Breast epithelium (tissue), 4 donors: ENCODE measurements at regions not wholly inside any gene's neighbourhood (a gene's known extent, or its start where the extent isn't known, plus 50 kb on each side); places are given as distances from the start of the nearest gene placed in this dataset.

Source experiments
- DNase-seq, 2 donors: peaks; one replicate each; pipeline ENCODE4 v3.0.0-alpha.2; 2019; ENCODE audit warnings: low spot score in 2 of 2
- H3K27ac ChIP-seq, 2 donors: fragments of 200-600 bp; sonication (generic) in 1 of 2; one replicate each; pipeline ENCODE4 v1.5.1; 2016 to 2019; ENCODE audit warnings: mild to moderate bottlenecking in 1 of 2
- H3K27me3 ChIP-seq, 2 donors: fragments of 200-600 bp; sonication (generic) in 1 of 2; one replicate each; pipeline versions ENCODE4 v1.5.1 to v1.6.0; 2017 to 2019; ENCODE audit warnings: control low read depth in 1 of 2, mild to moderate bottlenecking in 1 of 2
- H3K36me3 ChIP-seq: fragments of 200-600 bp; one replicate; pipeline ENCODE4 v1.5.1; 2019
- H3K4me1 ChIP-seq, 2 donors: fragments of 200-600 bp; sonication (generic); one replicate each; pipeline ENCODE4 v1.5.1; 2016 to 2019; ENCODE audit warnings: control low read depth in 1 of 2
- H3K4me3 ChIP-seq, 3 donors: fragments of 200-600 bp; sonication (generic); 1 replicate in 2 of 3; 2 replicates in 1 of 3; pipeline ENCODE4 v1.5.1; 2016 to 2019; ENCODE audit warnings: mild to moderate bottlenecking in 3 of 3, moderate library complexity in 2 of 3
- H3K9me3 ChIP-seq, 2 donors: fragments of 200-600 bp; sonication (generic) in 1 of 2; one replicate each; pipeline ENCODE4 v1.5.1; 2016 to 2019; ENCODE audit warnings: control low read depth in 1 of 2
- CTCF ChIP-seq, 3 donors: fragments of 450-650 bp; IDR thresholded peaks; one replicate each; pipeline ENCODE4 v1.5.1; 2016 to 2017; ENCODE audit warnings: antibody characterized with exemption in 3 of 3, mild to moderate bottlenecking in 3 of 3, moderate library complexity in 3 of 3
- POLR2A ChIP-seq: fragments of 450-650 bp; IDR thresholded peaks from one replicate; pipeline ENCODE4 v1.6.1; 2016; ENCODE audit warnings: antibody characterized with exemption, mild to moderate bottlenecking, moderate library complexity
- POLR2AphosphoS5 ChIP-seq, 3 donors: sonication (generic); formaldehyde crosslinking; IDR thresholded peaks; one replicate each; pipeline ENCODE4 v1.6.1; 2017; ENCODE audit warnings: antibody characterized with exemption in 3 of 3
- intact Hi-C: fragments of 100-400 bp; cut with DNase I; formaldehyde crosslinking; loops from one replicate; pipeline ENCODE4 v1.15.1; 2023; ENCODE audit warnings: low total_unique reads

GRCh38 chr6:144646093-144647056 lies 361.2 kb downstream of the UTRN start:
- no peaks in the 10 kb centered on the region for H3K36me3 ChIP-seq
- no peaks in the 10 kb centered on the region for H3K27me3 ChIP-seq
- no peaks in the 10 kb centered on the region for H3K9me3 ChIP-seq
- no peak for DNase-seq
- intact Hi-C loops, result no loop called here
- H3K4me1 ChIP-seq, result no peaks in the 10 kb centered on the region
- H3K4me3 ChIP-seq, result no peak overlapping the region
- no peak overlapping the region for H3K27ac ChIP-seq
- TF ChIP-seq POLR2A, result no peak
- no peak for TF ChIP-seq POLR2AphosphoS5 (IDR thresholded peaks at IDR 0.05)
- TF ChIP-seq CTCF (IDR thresholded peaks at IDR 0.05), result no peak

- TF ChIP-seq POLR2A, result no peak
- no peak for DNase-seq
- no peaks in the 10 kb centered on the region for H3K9me3 ChIP-seq
- H3K27me3 ChIP-seq, result no peaks in the 10 kb centered on the region
- H3K27ac ChIP-seq, result no peak overlapping the region
- no peak overlapping the region for H3K4me3 ChIP-seq
- no peaks in the 10 kb centered on the region for H3K4me1 ChIP-seq
- intact Hi-C loops, result no loop called here
- H3K36me3 ChIP-seq, result no peaks in the 10 kb centered on the region
These were observed 362.4 kb downstream of the UTRN start for GRCh38 chr6:144647406-144647964.

- H3K27ac ChIP-seq, result no peak overlapping the region
- H3K36me3 ChIP-seq, result no peaks in the 10 kb centered on the region
- no peak overlapping the region for H3K4me3 ChIP-seq
- H3K9me3 ChIP-seq, result no peaks in the 10 kb centered on the region
- no peak for TF ChIP-seq CTCF (IDR thresholded peaks at IDR 0.05)
- no peak for TF ChIP-seq POLR2AphosphoS5 (IDR thresholded peaks at IDR 0.05)
- no peak for TF ChIP-seq POLR2A
- intact Hi-C loops, result no loop called here
- DNase-seq, result no peak
- H3K4me1 ChIP-seq, result no peaks in the 10 kb centered on the region
- no peaks in the 10 kb centered on the region for H3K27me3 ChIP-seq
These were observed 363.0 kb downstream of the UTRN start for GRCh38 chr6:144647971-144648651.

GRCh38 chr6:144649085-144649484 lies 363.9 kb downstream of the UTRN start:
- Histone ChIP-seq H3K36me3 (no peaks in the 10 kb centered on the region), H3K9me3 (no peaks in the 10 kb centered on the region), H3K27me3 (no peaks in the 10 kb centered on the region), H3K27ac (no peak overlapping the region), H3K4me3 (no peak overlapping the region), H3K4me1 (no peaks in the 10 kb centered on the region)
- DNase-seq, result no peak
- TF ChIP-seq POLR2A (no peak), CTCF (IDR thresholded peaks at IDR 0.05) (no peak), POLR2AphosphoS5 (IDR thresholded peaks at IDR 0.05) (no peak)
- intact Hi-C loops, result no loop called here

- Histone ChIP-seq H3K27me3 (no peaks in the 10 kb centered on the region), H3K27ac (no peak overlapping the region), H3K36me3 (no peaks in the 10 kb centered on the region), H3K9me3 (no peaks in the 10 kb centered on the region), H3K4me1 (no peaks in the 10 kb centered on the region), H3K4me3 (no peak overlapping the region)
- DNase-seq, result no peak
- intact Hi-C loops, result no loop called here
- no peak for TF ChIP-seq POLR2A
These were observed 366.1 kb downstream of the UTRN start for GRCh38 chr6:144651234-144651633.
